Dermis microvascular lymphatic vessel endothelial cell (primary cell): ENCODE measurements at regions not wholly inside any gene's neighbourhood (a gene's known extent, or its start where the extent isn't known, plus 50 kb on each side); places are given as distances from the start of the nearest gene placed in this dataset.
A peak's percentile ranks its signal among the peaks of the same experiment; 100 is the strongest.

Experiments
- DNase-seq, 2 donors: peaks; one replicate each; pipeline versions ENCODE4 v3.0.0 to v3.0.0-alpha.2; 2010; ENCODE audit warnings: low read depth in 2 of 2

DNA sequence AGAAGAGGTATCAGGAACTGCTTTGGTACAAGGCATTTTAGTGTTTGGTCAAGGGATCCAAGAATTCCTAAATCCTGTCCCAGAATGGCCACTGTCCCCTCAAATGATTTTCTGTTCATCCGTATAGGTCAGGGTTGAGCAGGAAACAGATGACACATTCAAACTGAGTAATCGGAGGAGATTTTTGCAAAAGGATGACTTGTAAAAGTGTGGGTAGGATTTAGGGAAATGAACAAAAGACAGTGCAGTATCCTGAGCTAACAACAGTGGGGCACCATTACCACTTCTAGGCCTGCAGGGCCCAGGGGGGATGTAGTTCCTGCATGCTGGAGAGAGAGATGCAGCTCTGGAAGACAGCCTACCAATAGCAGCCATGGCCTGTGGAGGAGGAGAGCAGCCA, 290.1 kb downstream of the ZSWIM6 start:
- DNase-seq: no peak

DNA sequence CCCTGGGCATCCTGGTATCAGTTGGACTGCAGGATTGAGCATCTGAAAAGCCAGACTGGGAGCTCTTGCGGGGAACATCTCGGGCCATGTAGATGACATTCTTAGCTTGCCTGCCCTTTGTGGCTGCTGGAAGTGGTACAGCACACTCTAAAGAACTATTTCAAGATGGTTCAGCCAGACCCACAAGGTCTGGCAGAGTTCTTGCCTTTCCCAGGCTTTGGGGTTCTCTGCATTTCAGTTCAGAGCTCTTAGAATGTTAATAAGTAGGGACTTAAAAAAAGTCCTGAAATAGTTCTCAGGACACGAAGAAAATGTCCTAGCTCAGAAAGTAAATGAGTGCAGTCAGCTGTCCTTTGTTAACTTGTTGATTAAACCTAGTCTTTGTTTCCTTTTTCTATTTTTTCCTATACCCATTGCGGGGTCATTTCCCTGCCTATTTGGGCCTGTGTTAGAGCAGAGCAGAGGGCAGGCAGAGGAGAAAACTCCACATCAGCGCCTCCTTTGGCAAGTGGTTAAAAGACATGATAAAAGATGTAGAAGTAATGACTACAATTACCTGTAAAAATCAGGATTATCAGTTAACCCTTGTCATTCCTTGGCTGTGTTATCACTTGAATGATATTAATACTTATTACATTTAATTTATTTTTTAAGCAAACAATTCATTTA, 291.5 kb downstream of the ZSWIM6 start:
- peak; percentile 12 to 28 for DNase-seq

DNA sequence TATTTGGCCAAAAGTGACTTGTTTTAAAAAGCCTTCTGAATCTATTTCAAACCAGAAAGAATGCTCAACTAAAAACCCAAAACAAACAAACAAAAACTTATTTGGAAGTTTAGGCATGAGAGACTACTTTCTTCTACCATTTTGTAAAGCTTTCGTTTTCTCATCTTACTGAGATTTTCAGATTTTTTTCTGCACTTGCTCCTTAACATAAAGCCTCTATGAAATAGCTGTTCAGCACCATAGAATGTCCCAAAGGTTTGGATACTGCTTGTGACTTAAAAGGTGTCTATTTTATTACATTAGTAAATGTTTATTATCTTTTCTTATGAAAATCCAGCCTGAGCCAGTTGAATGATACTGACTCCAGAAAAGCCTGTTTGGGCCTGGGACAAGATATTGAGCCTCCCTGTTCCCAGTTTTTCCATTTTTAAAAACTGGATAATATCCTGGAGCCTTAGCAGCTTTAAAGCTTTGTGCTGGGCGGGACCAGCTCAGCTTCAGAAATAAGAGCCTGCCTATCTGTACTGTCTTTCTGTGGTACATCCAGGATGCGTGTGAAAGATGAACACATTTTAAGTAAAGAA, 292.6 kb downstream of the ZSWIM6 start:
- no peak for DNase-seq

DNA sequence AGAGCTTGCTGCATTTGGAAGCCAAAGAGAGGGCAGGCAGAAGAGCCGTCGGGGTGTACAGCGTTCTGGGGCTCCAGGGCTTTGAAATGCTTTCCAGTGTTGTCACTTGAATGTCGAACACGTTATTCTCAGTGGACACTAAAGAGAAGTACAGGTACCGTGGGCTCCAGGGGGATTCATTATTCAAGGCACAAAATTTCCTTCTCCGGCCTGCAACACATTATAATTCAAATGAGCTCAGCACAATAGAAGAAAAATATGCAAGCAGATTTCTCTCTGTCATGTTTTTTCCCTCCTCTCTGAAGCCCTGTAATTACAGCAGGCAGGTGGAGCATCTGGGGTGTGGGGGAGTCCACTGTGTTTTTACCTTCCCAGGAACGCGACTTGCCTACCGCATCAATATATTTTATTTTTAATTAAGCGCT, 293.1 kb downstream of the ZSWIM6 start:
- no peak for DNase-seq

DNA sequence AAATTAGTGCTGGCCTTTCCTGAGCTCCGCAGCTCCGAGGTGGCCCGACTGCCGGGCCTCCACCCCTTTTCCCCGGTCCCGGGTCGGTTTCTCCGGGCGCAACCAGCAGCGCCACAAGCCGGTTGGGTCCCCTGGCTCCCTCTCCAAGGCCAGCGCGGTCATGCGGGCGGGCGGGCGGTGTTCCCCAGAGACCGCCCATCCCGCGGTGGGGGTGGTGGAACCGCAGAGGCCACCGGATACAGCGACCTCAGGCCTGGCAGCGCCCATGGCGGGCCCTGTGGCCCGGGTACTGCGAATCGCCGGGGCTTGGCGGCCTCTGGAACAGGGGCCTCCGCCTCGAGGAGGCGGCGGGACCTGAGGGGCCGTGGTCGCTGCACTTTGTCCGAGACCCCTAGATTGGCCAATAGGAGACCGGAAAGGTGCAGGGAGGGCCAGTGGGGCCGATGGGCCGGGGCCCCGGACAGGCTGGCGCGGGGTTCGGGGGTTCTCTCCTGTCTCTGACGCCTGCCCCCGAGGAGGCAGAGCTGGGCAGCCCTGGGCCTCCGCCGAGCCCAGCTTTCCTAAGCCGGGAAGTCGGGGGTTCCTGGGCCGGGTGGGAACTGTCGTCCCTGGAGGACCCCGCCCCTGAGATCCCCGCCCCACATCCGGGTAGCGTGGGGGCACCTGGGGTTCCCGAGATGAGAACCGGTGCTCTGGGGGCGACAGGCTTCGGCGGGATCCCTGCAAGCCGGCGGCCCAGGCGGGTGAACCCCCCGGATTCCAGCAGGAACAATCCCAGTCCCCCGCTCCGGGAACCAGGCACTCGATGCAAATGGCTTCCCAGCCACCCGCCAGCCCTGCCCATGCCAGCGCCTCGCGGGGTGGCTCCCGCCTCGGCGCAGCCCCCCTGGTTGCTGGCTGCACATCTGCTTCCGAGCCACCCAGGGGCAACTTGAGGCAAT, 293.9 kb downstream of the ZSWIM6 start:
- DNase-seq: peak; percentile 20 to 55

DNA sequence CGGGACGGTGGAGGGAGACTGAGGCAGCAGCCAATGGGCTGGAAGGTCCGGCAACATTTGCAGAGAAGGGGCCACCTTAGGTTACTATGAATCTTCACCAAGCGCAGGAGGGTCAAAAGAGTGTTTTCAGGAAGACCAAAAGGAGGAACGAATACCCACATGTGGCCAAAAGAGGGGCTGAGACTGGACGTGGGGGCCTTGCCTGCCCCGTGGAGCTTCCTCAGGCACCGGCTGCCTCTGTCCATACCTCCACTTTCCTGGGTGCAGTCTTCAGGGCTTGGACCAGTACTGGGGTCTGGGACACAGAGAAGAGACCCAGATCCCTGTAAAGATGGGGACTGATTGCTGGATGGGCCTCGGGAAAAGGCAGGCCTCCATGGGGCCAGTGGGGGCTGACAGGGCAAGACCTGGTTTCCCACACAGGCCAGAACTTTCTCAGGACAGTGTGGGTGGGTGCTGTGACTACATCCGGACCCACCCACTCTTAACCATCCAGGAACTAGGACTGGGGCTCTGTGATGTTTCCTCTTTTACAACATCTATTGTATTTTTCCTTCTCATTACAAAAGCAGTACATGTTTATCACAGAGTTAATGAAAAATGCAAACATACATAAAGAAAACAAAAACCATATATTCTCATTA, 294.7 kb downstream of the ZSWIM6 start:
- no peak for DNase-seq

DNA sequence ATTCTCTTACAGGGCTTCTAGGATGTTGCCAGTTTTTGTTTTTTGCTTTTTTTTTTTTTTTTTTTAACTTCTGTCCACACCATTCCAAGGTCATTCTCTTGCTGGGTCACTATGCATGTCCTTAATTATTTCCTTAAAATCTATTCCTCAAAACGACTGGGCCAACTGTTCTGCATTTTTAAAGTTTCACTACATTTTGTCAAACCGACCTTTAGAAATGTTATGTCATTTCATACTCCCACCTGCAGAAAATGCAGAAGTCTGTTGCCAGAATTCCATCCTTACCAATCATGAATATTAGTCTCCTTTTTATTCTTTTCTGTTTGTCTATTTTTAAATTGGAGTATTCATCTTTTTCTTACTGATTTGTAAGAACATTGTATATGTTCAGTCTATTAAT, 295.5 kb downstream of the ZSWIM6 start:
- DNase-seq: no peak

DNA sequence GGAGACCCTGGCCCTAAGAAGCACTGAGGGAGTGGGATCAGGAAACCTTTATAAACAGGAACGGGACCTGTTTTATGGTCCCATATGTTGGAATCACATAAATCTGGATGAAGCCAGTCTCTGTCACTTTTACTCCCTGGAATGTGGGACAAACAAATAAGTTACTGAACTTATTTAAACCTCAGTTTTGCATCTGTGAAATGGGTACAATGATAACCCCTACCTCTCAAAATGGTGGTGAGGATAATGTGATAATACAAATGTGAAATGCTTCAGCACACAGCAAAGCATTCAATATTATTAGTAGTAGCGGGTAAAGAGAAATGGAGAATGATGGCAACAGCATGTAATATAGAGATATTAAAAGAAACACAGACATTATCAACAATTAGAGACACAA, 298.9 kb downstream of the ZSWIM6 start:
- DNase-seq: no peak

DNA sequence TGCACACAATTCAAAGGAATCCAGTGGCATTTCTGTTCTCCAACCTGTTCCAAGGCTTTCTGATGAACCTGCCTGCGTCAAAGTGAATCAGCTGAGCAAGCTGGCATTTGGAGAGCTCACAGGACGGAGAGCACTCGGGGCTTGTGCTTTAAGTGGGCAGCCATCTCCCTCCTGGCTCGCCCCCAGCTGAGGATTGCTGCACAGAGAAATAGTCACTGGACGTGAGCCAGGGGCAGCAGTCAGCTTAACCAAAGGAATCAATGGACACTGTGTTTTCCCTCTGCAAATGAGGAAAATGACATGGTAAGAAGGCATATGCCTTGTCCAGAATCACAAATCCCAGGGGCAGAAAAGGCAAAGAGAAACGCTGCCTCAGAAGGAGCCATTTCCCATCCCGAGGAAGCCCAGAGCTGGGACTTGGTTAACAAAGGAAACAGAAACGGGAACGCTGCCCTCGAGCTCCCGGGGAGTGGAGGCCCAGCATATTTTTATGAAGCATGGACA, 299.4 kb downstream of the ZSWIM6 start:
- DNase-seq: peak in 1 of 2 donors; percentile 7

DNA sequence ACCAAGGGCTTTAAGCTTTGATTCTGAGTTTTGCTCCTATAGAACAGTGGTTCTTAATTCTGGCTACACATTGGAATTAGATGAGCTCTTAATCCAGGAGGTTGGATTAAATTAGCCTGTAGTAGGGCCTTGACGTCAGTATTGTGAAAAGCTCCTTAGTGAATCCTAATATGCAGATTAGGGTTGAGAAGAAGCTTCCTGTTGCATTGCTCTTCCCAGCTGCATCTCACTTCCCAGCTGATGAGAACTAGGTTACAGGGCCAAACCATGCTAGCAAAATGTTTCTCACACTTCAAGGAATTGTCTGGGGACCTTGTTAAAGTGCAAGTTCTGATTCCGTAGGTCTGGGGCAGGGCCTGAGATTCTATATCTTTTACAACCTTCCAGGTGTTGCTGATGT, 300.0 kb downstream of the ZSWIM6 start:
- DNase-seq: no peak

DNA sequence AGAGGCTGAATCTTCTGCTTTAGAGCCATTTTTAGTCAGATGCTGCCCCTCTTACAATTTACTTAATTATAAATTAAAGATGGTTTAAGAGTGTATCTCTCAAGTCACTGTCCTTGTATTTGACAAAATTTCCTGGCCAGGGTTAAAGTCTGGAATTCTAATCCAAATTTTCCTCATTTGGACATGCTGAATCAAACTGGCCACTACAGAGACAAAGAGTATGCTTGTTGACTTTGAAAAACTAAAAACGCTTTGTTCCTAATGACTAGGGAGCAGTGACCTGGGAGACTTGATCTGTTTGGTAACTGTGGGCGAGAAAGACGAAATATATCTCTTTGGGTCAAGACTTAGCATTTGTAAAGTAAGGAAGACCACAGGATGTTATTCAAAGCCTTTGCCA, 303.2 kb downstream of the ZSWIM6 start:
- no peak for DNase-seq

DNA sequence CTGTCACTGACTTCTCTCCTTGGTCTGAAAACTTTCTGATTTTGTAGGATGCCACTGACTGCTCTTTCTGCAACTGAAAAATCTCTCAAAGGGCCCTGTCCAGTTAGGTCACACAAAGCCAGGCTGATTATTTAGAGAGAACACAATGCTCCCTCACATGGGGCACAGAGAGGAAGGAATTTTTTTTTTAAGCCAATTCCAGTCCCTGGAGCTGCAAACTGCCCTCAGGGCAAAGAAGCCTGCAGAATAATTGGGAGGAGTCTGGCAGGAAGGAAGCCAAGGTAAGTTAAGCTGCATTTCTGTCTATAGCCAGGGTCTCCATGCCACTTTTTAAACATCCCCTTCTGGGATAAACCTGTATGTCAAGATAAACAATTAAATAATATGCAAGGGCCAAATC, 305.5 kb downstream of the ZSWIM6 start:
- DNase-seq: no peak

DNA sequence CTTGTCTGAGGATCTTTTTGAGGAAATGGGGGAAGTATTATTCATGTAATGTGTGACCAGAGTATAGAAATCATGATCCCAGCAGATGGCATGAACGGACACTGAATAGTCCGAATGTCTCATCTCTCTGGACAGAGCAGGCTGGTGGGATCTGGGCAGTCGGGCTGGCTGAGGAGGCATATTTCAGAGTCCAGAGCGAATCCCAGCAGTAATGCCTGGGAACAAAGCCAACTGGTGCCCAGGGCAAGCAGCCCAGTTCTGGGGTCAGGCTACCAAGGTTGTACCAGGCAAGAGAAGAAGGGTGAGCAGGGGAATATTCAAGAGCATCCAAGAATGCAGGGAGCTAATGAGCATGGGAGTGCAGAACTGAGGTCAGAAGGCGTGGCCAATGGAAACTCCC, 306.4 kb downstream of the ZSWIM6 start:
- DNase-seq: no peak

DNA sequence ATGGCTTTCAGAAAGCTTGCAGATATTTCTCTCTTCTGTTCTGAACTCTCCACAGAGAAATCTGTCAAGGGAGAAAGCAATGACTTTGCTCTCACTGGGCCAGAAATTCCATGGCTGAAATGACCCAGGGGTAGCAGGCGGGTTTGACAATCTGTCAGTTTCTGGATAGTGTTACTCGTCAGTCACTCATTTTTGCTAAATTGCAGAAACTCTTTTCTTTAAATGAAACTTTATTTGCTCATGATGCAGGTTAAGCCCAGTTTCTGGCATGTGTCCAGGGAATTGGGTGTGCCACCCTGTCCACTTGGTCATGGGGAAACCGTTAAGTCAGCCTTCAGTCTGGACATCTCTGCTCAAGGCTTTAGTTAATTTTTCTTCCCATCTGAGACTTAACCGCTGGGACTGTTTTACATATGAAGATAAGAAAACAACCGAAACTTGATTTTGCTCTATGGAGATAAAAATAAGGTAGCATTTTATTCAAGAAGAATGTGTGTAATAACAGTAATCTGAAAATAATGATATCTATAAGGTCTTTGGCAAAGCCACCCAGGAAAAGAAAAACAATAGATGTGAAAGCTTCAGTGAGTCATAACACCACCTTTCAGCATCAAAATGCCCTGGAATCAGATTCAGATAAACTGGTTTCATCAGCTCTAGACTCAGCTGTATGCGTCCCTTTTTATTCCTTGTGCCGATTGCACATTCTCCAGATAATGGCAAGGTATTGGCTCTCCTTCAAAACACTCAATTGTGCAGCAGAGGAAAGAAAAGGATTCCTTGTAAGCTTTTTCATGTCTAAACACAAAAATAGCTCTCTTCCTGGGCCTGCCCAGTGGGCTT, 308.3 kb downstream of the ZSWIM6 start:
- no peak for DNase-seq

DNA sequence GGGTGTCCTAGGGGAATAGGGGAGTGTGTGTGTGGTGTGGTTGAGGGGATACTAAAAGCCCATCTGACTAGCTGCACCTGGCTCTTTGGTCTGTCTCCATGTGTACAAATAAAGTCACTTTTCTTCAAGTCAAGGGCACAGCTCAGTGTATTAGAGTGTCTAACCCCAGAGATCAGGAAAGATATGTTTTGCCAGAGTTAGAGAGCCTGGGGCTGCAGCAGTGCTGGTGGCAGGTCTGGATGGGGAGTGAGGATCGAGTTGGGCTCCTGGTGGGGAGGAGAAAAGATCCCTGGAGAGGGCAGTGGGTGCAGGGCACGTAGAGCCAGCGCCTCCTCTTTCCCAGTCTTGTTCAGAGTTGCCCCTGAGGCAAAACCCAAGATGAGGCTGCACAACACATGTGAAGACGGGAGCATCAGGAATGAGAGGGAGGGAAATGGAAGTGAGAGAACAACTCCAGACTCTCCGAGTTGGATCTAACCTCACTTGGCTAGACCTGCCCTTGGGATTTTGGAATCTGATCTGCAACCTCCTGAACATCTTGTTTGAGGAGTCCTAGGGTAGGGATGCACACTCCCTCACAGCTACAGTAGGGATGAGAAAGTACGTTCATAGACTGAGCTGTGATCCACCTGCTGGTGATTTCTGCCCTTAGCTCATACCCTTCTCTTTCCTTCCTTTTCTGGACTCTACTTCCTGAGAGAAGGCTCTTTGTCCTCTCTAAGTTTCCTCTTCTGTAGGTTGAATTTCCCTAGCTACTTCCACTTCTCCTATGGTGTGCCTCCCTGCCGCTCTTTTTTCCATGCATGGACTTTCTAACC, 309.9 kb downstream of the ZSWIM6 start:
- DNase-seq: no peak

DNA sequence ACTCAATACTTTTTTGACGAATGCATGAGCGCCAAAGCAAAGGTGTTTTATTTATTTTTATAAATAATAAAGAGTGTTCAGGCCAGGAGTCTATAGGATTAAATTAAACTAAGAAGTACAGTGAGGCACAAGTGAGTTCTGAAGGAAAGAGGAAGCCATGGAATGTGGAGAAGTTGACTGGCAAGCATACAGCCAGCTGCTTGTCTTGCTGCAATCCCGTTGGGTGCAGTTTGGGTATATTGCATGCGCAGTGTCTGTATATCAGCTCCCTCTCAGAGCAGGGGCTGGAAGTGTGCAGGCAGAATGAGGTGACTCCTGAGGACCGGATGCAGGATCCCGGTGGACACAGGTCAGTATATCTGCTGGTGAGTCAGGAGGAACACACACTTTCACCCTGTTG, 315.6 kb downstream of the ZSWIM6 start:
- DNase-seq: no peak

DNA sequence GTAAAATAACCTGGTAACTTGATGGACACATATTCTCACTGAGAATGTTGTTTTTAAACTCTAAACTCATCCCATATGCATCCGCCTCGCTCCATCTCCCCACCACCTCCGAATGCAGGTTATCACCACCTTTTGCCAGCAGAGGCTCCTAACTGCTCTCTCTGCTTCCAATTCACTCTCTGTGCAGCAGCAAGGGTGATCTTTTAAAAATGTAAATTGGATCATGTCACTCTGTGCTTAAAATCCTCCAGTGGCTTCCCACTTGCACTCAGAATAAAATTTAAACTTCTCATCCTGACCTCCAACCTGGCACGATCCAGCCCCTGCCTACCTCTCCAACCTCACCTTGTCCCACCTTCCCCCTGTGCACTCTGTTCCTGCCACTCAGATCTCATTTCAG, 317.2 kb downstream of the ZSWIM6 start:
- no peak for DNase-seq

DNA sequence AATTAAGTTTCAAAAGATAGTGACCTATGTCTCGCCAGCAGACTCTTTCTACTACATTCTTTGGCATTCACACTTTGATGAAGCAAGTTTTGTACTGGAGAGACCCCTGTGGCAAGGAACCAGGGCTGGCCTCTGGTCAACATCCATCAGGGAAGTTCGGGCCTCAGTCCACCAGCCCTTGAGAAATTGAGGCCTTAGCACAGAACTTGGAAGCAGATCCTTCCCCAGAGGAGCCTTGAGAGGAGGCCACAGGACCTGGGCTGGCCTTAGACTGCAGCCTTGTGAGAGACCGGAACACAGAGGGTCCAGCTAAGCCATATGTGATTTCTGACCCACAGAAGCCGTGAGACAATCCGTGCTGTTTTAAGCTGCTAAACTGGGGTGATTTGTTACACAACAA, 317.9 kb downstream of the ZSWIM6 start:
- DNase-seq: no peak

DNA sequence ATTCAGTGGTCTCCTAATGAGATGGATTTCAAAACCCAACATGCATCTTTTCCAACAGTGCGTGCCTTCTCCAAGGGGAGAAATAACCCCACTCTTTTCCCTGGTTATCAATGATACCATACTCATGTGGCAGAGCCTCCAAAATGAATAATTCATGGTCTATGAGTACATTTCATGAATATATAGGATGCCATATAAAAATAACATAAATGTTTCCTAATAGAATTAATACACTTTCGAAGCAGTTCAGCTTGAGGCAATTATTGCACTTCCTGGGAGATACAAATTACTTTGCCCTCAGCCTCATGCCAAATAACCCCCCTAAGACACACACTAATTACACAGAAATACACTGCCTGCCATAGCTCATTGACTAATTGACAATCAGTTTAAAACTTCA, 318.6 kb downstream of the ZSWIM6 start:
- DNase-seq: no peak

DNA sequence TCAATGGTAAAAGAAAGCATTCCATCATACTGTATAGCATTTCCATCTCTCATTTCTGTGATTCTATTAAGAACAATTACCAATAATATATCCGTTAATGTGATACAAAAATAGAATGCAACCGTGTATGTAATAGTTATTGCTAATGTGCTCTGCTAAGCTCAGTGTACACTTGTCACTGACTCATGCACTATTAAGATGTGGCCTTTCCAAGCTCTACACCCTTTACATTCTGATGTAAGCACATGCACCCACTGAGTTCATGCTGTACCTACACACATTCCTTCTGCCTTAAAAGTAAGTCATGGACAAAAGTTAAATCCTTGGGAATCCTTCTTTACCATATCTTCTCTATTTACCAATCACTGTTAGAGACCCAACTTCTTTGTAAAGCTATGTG, 319.1 kb downstream of the ZSWIM6 start:
- no peak for DNase-seq
